ENCODE measurements at regions not wholly inside any gene's neighbourhood (a gene's known extent, or its start where the extent isn't known, plus 50 kb on each side); places are given as distances from the start of the nearest gene placed in this dataset.

GRCh38 chr6:170229396-170229795 lies 61.5 kb downstream of the DLL1 start:
- TF ChIP-seq GATA2 (IDR thresholded peaks at IDR 0.05; ENCODE audit: insufficient read depth, insufficient read length, low read depth, low read length) (no peak), POLR2A (IDR thresholded peaks at IDR 0.05; ENCODE audit: low read depth, low read length) (no peak), MAX (IDR thresholded peaks at IDR 0.05; ENCODE audit: insufficient read depth, insufficient read length) (no peak), FOS (IDR thresholded peaks at IDR 0.05; ENCODE audit: borderline replicate concordance, insufficient read depth, low read length) (no peak), EZH2 (IDR thresholded peaks at IDR 0.05; ENCODE audit: borderline replicate concordance, low read depth, low read length, severe bottlenecking) (no peak), MYC (IDR thresholded peaks at IDR 0.05; ENCODE audit: low read depth, low read length) (no peak), JUN (IDR thresholded peaks at IDR 0.05; ENCODE audit: borderline replicate concordance, insufficient read depth, insufficient read length, low read depth) (no peak)
- Histone ChIP-seq H2AFZ (ENCODE audit: low read depth, low read length) (no peak overlapping the region), H3K9me3 (replicated peaks; ENCODE audit: control insufficient read depth, insufficient read depth, low read length) (no peaks in the 10 kb centered on the region), H3K4me1 (ENCODE audit: control insufficient read depth, extremely low read depth, insufficient read depth, low read length) (no peaks in the 10 kb centered on the region), H3K79me2 (ENCODE audit: control insufficient read depth, insufficient read depth, low read length) (no peaks in the 10 kb centered on the region), H3K27ac (ENCODE audit: insufficient read depth, low read depth, low read length) (no peak overlapping the region), H3K9ac (replicated peaks; ENCODE audit: extremely low read depth, insufficient read depth, low read length) (no peak overlapping the region), H3K4me2 (ENCODE audit: insufficient read depth, low read length) (no peak overlapping the region), H3K4me3 (replicated peaks in 1 of 3; ENCODE audit: insufficient read depth in 1 of 3, low read depth in 1 of 3, low read length in 3 of 3) (no peak overlapping the region), H3K27me3 (ENCODE audit: control insufficient read depth in 2 of 2, insufficient read depth in 2 of 2, low read length in 2 of 2) (no peaks in the 10 kb centered on the region), H4K20me1 (replicated peaks; ENCODE audit: control insufficient read depth, extremely low read depth, insufficient read depth, low read length) (no peaks in the 10 kb centered on the region), H3K9me1 (replicated peaks; ENCODE audit: control insufficient read depth, extremely low read depth, insufficient read depth, low read length) (no peaks in the 10 kb centered on the region), H3K36me3 (ENCODE audit: control insufficient read depth in 2 of 2, extremely low read depth in 1 of 2, insufficient read depth in 2 of 2, low read length in 2 of 2) (no peaks in the 10 kb centered on the region)
- no peak for DNase-seq (ENCODE audit: low read depth, low spot score)
- ChIA-PET CTCF (interaction anchor here (1.3 kb wide), 1 partner anchor 398 kb away, joined by 4 read pairs; no protein-coding TSS in a partner anchor), POLR2A (no interaction called here)
- no TSS peak for BruUV-seq (replicated peaks)
- no peak for FAIRE-seq
- intact Hi-C loops (cut with micrococcal nuclease) (no loop called here), dilution Hi-C loops (cut with MboI; ENCODE audit: extremely low pct_ligation_motif_present, low sequenced_read_pairs) (no loop called here)

GRCh38 chr6:170228946-170229310 lies 62.0 kb downstream of the DLL1 start:
- no peak for FAIRE-seq
- POLR2A ChIA-PET: no interaction called here

More at GRCh38 chr6:170228946-170229310, 62.0 kb downstream of the DLL1 start:
- intact Hi-C loops (cut with micrococcal nuclease) (no loop called here), dilution Hi-C loops (cut with MboI; ENCODE audit: extremely low pct_ligation_motif_present, low sequenced_read_pairs) (no loop called here)
- Histone ChIP-seq H3K4me1 (ENCODE audit: control insufficient read depth, extremely low read depth, insufficient read depth, low read length) (no peaks in the 10 kb centered on the region), H3K79me2 (ENCODE audit: control insufficient read depth, insufficient read depth, low read length) (no peaks in the 10 kb centered on the region), H2AFZ (ENCODE audit: low read depth, low read length) (no peak overlapping the region), H4K20me1 (replicated peaks; ENCODE audit: control insufficient read depth, extremely low read depth, insufficient read depth, low read length) (no peaks in the 10 kb centered on the region), H3K9me3 (replicated peaks; ENCODE audit: control insufficient read depth, insufficient read depth, low read length) (no peaks in the 10 kb centered on the region), H3K27ac (ENCODE audit: insufficient read depth, low read depth, low read length) (no peak overlapping the region), H3K36me3 (ENCODE audit: control insufficient read depth in 2 of 2, extremely low read depth in 1 of 2, insufficient read depth in 2 of 2, low read length in 2 of 2) (no peaks in the 10 kb centered on the region), H3K4me3 (replicated peaks in 1 of 3; ENCODE audit: insufficient read depth in 1 of 3, low read depth in 1 of 3, low read length in 3 of 3) (no peak overlapping the region), H3K9me1 (replicated peaks; ENCODE audit: control insufficient read depth, extremely low read depth, insufficient read depth, low read length) (no peaks in the 10 kb centered on the region), H3K9ac (replicated peaks; ENCODE audit: extremely low read depth, insufficient read depth, low read length) (no peak overlapping the region), H3K4me2 (ENCODE audit: insufficient read depth, low read length) (no peak overlapping the region), H3K27me3 (ENCODE audit: control insufficient read depth in 2 of 2, insufficient read depth in 2 of 2, low read length in 2 of 2) (no peaks in the 10 kb centered on the region)
- no TSS peak for BruUV-seq (replicated peaks)
- DNase-seq (ENCODE audit: low read depth, low spot score): no peak
- CTCF ChIA-PET: interaction anchor here (1.3 kb wide), 1 partner anchor 397 kb away, joined by 4 read pairs; no protein-coding TSS in a partner anchor
- TF ChIP-seq POLR2A (IDR thresholded peaks at IDR 0.05; ENCODE audit: low read depth, low read length) (no peak), EZH2 (IDR thresholded peaks at IDR 0.05; ENCODE audit: borderline replicate concordance, low read depth, low read length, severe bottlenecking) (no peak), JUN (IDR thresholded peaks at IDR 0.05; ENCODE audit: borderline replicate concordance, insufficient read depth, insufficient read length, low read depth) (no peak), GATA2 (IDR thresholded peaks at IDR 0.05; ENCODE audit: insufficient read depth, insufficient read length, low read depth, low read length) (no peak)
- TF ChIP-seq, protein P1, sequence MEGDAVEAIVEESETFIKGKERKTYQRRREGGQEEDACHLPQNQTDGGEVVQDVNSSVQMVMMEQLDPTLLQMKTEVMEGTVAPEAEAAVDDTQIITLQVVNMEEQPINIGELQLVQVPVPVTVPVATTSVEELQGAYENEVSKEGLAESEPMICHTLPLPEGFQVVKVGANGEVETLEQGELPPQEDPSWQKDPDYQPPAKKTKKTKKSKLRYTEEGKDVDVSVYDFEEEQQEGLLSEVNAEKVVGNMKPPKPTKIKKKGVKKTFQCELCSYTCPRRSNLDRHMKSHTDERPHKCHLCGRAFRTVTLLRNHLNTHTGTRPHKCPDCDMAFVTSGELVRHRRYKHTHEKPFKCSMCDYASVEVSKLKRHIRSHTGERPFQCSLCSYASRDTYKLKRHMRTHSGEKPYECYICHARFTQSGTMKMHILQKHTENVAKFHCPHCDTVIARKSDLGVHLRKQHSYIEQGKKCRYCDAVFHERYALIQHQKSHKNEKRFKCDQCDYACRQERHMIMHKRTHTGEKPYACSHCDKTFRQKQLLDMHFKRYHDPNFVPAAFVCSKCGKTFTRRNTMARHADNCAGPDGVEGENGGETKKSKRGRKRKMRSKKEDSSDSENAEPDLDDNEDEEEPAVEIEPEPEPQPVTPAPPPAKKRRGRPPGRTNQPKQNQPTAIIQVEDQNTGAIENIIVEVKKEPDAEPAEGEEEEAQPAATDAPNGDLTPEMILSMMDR (IDR thresholded peaks at IDR 0.05; ENCODE audit: extremely low read depth in 1 of 2, insufficient read depth in 1 of 2, low read depth in 1 of 2, low read length in 2 of 2): no peak
